Chondrocyte (in vitro differentiated cells): ENCODE measurements at regions not wholly inside any gene's neighbourhood (a gene's known extent, or its start where the extent isn't known, plus 50 kb on each side); places are given as distances from the start of the nearest gene placed in this dataset.

Experiments
- DNase-seq: peaks from one replicate; pipeline ENCODE4 v3.0.0; 2021; ENCODE audit warnings: mixed read lengths, low spot score
- H3K27ac Mint-ChIP-seq: one replicate; pipeline ENCODE4 v1.8.0; 2021; ENCODE audit warnings: mild to moderate bottlenecking, moderate library complexity, mixed read lengths; ENCODE audit not compliant: unreplicated experiment
- H3K27me3 Mint-ChIP-seq: 2 replicates; pipeline ENCODE4 v1.8.0; 2021; ENCODE audit warnings: low read depth, mixed read lengths
- H3K36me3 Mint-ChIP-seq: 2 replicates; pipeline ENCODE4 v1.8.0; 2021; ENCODE audit warnings: low read depth, mixed read lengths
- H3K4me1 Mint-ChIP-seq: 2 replicates; pipeline ENCODE4 v1.8.0; 2021; ENCODE audit warnings: low read depth, mild to moderate bottlenecking, mixed read lengths
- H3K4me3 Mint-ChIP-seq: one replicate; pipeline ENCODE4 v1.8.0; 2021; ENCODE audit warnings: mild to moderate bottlenecking, moderate library complexity, mixed read lengths; ENCODE audit not compliant: unreplicated experiment
- H3K9me3 Mint-ChIP-seq: 2 replicates; pipeline ENCODE4 v1.8.0; 2021; ENCODE audit warnings: low read depth, mixed read lengths
- TF ChIP-seq, protein P1 (sequence below): fragments of 200-600 bp; sonication (generic); IDR thresholded peaks from 2 replicates; pipeline ENCODE4 v1.5.0; 2021; ENCODE audit warnings: antibody characterized with exemption, mild to moderate bottlenecking, moderate library complexity

DNA sequence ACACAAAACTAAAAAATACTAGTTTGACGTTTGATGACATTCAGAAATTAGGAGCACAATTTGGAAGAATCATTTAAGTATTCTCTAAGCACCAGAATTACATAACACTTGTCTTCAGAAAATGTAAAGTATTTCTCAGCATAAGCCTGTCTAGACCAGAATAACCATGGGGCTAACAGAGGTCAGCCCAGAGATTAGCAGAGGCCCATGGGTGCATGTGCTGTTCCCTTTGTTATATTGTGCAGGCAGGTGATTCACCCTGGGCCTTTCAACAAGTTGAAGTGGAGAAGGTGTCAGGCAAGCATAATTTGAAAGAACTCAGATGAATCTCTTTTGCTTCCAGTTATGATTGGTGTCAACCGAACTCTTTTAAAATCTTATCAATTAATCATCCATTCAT is 227.9 kb downstream of the LURAP1L start:
- peaks cover 9% of the 10 kb centered on the region for H3K9me3 Mint-ChIP-seq
- TF ChIP-seq, protein P1, sequence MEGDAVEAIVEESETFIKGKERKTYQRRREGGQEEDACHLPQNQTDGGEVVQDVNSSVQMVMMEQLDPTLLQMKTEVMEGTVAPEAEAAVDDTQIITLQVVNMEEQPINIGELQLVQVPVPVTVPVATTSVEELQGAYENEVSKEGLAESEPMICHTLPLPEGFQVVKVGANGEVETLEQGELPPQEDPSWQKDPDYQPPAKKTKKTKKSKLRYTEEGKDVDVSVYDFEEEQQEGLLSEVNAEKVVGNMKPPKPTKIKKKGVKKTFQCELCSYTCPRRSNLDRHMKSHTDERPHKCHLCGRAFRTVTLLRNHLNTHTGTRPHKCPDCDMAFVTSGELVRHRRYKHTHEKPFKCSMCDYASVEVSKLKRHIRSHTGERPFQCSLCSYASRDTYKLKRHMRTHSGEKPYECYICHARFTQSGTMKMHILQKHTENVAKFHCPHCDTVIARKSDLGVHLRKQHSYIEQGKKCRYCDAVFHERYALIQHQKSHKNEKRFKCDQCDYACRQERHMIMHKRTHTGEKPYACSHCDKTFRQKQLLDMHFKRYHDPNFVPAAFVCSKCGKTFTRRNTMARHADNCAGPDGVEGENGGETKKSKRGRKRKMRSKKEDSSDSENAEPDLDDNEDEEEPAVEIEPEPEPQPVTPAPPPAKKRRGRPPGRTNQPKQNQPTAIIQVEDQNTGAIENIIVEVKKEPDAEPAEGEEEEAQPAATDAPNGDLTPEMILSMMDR: no peak
- H3K36me3 Mint-ChIP-seq: peaks cover 7% of the 10 kb centered on the region
- no peak overlapping the region for H3K4me3 Mint-ChIP-seq
- DNase-seq: no peak
- no peak overlapping the region for H3K27ac Mint-ChIP-seq
- H3K27me3 Mint-ChIP-seq: no peaks in the 10 kb centered on the region
- no peaks in the 10 kb centered on the region for H3K4me1 Mint-ChIP-seq

DNA sequence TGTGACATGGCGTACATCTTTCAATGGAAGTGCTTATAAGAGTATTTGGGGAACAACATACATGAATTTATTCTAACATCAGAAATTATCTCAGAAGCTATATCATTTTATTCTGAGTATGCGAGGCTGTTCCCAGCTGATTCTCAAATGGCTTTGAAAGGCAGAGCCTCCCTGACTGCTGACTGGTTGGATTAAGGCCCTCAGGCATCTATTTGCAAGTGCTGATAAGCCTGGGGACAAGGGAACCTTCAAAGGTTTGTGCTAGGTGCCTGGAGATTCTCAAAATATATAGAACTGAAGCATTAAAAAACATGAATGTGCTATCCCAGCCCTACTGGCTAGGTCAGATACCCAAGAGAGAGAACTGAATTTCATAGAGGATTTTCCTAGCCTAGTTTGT is 235.1 kb downstream of the LURAP1L start:
- Mint-ChIP-seq H3K4me3 (no peak overlapping the region), H3K9me3 (peaks cover 8% of the 10 kb centered on the region), H3K27ac (no peak overlapping the region), H3K4me1 (peaks cover 10% of the 10 kb centered on the region), H3K36me3 (peaks cover 4% of the 10 kb centered on the region), H3K27me3 (no peaks in the 10 kb centered on the region)
- no peak for DNase-seq
- TF ChIP-seq, protein P1: no peak

DNA sequence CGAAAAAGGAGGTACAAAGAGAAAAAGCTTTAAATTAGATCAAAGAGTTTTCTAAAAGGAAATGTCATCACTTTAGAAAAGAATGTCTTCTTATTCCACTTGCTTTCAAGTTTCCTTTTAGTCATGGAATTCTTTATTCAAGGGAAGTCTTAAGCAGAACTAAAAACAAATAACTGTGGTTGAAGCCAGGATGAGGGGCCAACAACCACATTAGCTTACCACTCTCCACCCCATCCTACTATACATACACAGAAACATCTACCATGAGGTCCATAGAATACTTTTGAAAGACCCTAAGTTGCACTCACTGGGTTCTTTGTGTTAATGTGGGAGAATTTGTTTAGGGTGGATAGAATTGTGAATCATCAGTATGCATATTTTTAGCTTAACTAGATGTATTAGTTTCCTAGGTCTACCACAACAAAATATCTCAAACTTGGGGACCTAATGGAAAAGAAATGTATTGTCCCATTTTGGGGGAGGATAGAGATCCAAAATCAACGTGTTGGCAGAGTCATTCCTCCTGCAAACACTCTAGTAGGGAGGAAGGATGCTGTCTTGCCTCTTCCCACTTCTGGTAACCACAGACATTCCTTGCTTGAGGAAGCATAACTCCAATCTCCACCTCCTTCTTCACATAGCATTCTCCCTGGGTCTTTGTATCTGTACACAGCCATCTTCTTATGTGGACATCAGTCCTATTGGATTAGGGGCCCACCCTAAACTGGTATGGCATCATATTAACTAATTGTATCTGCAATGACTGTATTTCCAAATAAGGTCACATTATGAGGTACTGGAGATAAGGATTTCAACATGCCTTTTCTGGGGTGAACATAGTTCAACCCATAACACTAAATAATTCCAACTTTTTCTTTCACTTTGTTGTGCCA is 239.4 kb downstream of the LURAP1L start:
- TF ChIP-seq, protein P1: no peak
- peaks cover 32% of the 10 kb centered on the region for H3K4me1 Mint-ChIP-seq
- H3K27me3 Mint-ChIP-seq: no peaks in the 10 kb centered on the region
- no peaks in the 10 kb centered on the region for H3K36me3 Mint-ChIP-seq
- peak overlapping the region; percentile 18 for H3K27ac Mint-ChIP-seq
- peaks cover 4% of the 10 kb centered on the region for H3K9me3 Mint-ChIP-seq
- no peak for DNase-seq
- no peak overlapping the region for H3K4me3 Mint-ChIP-seq

DNA sequence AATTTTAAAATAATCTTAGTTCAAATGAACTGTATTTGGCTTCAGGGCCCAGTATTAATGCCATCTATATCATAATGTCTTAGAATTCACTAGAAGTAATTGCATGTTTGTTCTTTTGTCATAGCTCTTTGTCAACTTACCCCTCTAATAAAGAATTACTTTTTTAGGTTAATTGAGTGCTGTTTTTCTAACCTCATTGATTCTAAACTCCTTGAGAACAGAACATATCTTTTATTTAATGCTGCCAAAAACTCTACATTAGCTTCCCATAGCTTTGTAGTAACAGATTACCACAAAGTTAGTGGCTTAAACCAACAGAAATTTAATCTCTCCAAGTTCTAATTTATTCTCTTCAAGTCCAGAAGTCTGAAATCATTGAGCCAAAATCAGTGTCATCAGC is 242.4 kb downstream of the LURAP1L start:
- TF ChIP-seq, protein P1: no peak
- Mint-ChIP-seq H3K4me3 (no peak overlapping the region), H3K27ac (no peak overlapping the region), H3K27me3 (no peaks in the 10 kb centered on the region), H3K4me1 (peaks cover 46% of the 10 kb centered on the region), H3K9me3 (peaks cover 1% of the 10 kb centered on the region), H3K36me3 (no peaks in the 10 kb centered on the region)
- no peak for DNase-seq

DNA sequence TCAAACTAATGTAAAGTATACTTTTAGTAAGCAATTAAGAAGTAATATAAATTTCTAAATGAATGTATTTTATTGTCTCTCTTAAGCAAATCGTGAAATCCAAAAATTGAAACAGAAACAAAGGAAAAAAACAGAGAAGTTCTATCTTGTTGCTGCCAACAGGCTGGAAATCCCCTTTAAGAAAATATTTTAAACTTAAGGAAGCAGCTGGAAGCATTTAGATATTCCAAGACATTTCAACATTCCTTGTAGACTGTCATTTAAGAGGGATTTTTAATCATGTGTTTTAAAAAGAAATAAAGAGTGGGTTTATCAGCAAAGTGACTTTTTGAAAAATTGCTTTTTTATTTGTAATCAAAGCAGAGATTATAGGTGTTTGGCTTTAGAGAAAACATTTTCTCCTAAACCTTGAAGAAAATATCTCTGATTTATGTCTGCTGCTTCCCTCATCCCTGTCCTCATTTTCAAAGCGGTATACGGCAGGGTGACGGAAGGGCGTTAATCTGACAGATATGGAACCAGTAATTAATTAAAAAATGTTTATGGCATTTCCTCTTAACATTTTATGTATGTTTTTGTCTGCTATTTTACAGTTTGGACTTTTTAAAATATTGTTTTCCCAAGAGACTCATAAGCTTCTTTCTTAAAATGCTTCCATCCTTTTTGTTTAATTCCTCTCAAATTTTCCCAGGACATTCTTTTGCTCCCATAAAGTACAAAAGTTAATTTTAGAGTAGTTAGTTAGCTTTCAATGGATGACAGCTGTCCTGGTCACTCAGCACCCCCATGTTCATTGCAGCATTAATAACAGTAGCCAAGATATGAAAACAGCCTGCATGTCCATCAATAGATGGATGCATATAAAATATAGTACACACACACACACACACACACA is 245.6 kb downstream of the LURAP1L start:
- no peaks in the 10 kb centered on the region for H3K36me3 Mint-ChIP-seq
- no peaks in the 10 kb centered on the region for H3K9me3 Mint-ChIP-seq
- H3K27me3 Mint-ChIP-seq: no peaks in the 10 kb centered on the region
- TF ChIP-seq, protein P1: no peak
- peak overlapping the region; percentile 5 for H3K4me3 Mint-ChIP-seq
- H3K4me1 Mint-ChIP-seq: peaks cover 50% of the 10 kb centered on the region
- no peak for DNase-seq
- H3K27ac Mint-ChIP-seq: peak overlapping the region; percentile 52
